ENCODE measurements at regions not wholly inside any gene's neighbourhood (a gene's known extent, or its start where the extent isn't known, plus 50 kb on each side); places are given as distances from the start of the nearest gene placed in this dataset.

GRCh38 chr4:146018247-146018646, 79.6 kb upstream of the ZNF827 start (continued):
- TF ChIP-seq, protein P1, sequence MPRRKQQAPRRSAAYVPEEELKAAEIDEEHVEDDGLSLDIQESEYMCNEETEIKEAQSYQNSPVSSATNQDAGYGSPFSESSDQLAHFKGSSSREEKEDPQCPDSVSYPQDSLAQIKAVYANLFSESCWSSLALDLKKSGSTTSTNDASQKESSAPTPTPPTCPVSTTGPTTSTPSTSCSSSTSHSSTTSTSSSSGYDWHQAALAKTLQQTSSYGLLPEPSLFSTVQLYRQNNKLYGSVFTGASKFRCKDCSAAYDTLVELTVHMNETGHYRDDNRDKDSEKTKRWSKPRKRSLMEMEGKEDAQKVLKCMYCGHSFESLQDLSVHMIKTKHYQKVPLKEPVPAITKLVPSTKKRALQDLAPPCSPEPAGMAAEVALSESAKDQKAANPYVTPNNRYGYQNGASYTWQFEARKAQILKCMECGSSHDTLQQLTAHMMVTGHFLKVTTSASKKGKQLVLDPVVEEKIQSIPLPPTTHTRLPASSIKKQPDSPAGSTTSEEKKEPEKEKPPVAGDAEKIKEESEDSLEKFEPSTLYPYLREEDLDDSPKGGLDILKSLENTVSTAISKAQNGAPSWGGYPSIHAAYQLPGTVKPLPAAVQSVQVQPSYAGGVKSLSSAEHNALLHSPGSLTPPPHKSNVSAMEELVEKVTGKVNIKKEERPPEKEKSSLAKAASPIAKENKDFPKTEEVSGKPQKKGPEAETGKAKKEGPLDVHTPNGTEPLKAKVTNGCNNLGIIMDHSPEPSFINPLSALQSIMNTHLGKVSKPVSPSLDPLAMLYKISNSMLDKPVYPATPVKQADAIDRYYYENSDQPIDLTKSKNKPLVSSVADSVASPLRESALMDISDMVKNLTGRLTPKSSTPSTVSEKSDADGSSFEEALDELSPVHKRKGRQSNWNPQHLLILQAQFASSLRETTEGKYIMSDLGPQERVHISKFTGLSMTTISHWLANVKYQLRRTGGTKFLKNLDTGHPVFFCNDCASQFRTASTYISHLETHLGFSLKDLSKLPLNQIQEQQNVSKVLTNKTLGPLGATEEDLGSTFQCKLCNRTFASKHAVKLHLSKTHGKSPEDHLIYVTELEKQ (tag by site-specific recombination; IDR thresholded peaks at IDR 0.05; ENCODE audit: borderline replicate concordance), result no peak
- TF ChIP-seq HIC1 (tag by site-specific recombination; IDR thresholded peaks at IDR 0.05) (no peak), ZNF791 (tag by site-specific recombination; IDR thresholded peaks at IDR 0.05) (no peak), ZNF223 (tag by site-specific recombination; IDR thresholded peaks at IDR 0.05) (no peak), ZNF211 (tag by site-specific recombination; IDR thresholded peaks at IDR 0.05; ENCODE audit: low read depth) (no peak), ZNF514 (tag by site-specific recombination; IDR thresholded peaks at IDR 0.05) (no peak), ZNF311 (tag by site-specific recombination; IDR thresholded peaks at IDR 0.05; ENCODE audit: borderline replicate concordance) (no peak), ZNF555 (tag by site-specific recombination; conservative IDR thresholded peaks at IDR 0.05) (no peak), ZNF580 (tag by site-specific recombination; IDR thresholded peaks at IDR 0.05) (no peak), ZSCAN16 (tag by site-specific recombination; IDR thresholded peaks at IDR 0.05) (no peak), GLI2 (tag by site-specific recombination; IDR thresholded peaks at IDR 0.05; ENCODE audit: borderline replicate concordance, low read depth) (no peak), MEIS1 (CRISPR knock-in tag; IDR thresholded peaks at IDR 0.05; ENCODE audit: borderline replicate concordance) (no peak), ZBTB6 (tag by site-specific recombination; IDR thresholded peaks at IDR 0.05) (no peak), TRIM28 (IDR thresholded peaks at IDR 0.05; ENCODE audit: borderline replicate concordance, low read length) (no peak)

GRCh38 chr4:146004730-146005129, 66.1 kb upstream of the ZNF827 start:
- Histone ChIP-seq H3K4me1 (ENCODE audit: control insufficient read depth, insufficient read depth, low read length) (no peaks in the 10 kb centered on the region), H3K36me3 (ENCODE audit: control insufficient read depth in 2 of 2, insufficient read depth in 1 of 2, low read length in 2 of 2) (no peaks in the 10 kb centered on the region), H3K9me3 (ENCODE audit: control insufficient read depth, insufficient read depth, low read depth, low read length) (no peaks in the 10 kb centered on the region), H3K4me3 (ENCODE audit: low read depth, low read length) (no peak overlapping the region), H3K27ac (ENCODE audit: extremely low read depth, low read depth, low read length) (no peak overlapping the region)
- ChIA-PET CTCF (no interaction called here), POLR2A (no interaction called here)
- TF ChIP-seq ZNF704 (tag by site-specific recombination; IDR thresholded peaks at IDR 0.05) (no peak), ZNF571 (tag by site-specific recombination; IDR thresholded peaks at IDR 0.05) (no peak), ZNF423 (tag by site-specific recombination; IDR thresholded peaks at IDR 0.05) (no peak), ZNF202 (tag by site-specific recombination; IDR thresholded peaks at IDR 0.05; ENCODE audit: borderline replicate concordance) (no peak), ZBTB7A (tag by site-specific recombination; IDR thresholded peaks at IDR 0.05; ENCODE audit: low read depth) (no peak)
- TF ChIP-seq, protein P2, sequence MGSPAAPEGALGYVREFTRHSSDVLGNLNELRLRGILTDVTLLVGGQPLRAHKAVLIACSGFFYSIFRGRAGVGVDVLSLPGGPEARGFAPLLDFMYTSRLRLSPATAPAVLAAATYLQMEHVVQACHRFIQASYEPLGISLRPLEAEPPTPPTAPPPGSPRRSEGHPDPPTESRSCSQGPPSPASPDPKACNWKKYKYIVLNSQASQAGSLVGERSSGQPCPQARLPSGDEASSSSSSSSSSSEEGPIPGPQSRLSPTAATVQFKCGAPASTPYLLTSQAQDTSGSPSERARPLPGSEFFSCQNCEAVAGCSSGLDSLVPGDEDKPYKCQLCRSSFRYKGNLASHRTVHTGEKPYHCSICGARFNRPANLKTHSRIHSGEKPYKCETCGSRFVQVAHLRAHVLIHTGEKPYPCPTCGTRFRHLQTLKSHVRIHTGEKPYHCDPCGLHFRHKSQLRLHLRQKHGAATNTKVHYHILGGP (tag by site-specific recombination; IDR thresholded peaks at IDR 0.05), result no peak

All from HEK293 (cell line).